ENCODE measurements at regions not wholly inside any gene's neighbourhood (a gene's known extent, or its start where the extent isn't known, plus 50 kb on each side); places are given as distances from the start of the nearest gene placed in this dataset.

DNA sequence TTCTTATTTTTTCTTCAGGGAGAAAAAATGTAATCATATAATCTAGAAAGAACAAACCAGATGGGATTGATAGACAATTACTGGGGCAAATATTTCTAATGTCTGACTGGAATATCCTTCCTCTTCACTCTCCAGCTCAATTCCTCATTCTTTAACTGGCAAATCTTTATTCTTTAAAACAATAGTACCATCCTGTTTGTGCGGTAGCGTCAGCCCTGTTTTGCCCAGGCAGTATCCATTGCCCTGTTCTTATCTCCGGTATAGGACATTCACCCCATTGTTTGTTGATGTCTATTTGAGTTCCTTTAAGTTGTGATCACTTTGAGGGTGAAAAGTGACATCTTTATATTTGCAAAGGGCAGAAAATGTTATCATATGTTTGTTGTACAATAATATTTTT is 185.4 kb downstream of the POSTN start:
- DNase-seq (ENCODE audit: low read depth) = no peak
- H3K4me3 ChIP-seq (ENCODE audit: low read depth, low read length) = no peak overlapping the region
- TF ChIP-seq, protein P1, sequence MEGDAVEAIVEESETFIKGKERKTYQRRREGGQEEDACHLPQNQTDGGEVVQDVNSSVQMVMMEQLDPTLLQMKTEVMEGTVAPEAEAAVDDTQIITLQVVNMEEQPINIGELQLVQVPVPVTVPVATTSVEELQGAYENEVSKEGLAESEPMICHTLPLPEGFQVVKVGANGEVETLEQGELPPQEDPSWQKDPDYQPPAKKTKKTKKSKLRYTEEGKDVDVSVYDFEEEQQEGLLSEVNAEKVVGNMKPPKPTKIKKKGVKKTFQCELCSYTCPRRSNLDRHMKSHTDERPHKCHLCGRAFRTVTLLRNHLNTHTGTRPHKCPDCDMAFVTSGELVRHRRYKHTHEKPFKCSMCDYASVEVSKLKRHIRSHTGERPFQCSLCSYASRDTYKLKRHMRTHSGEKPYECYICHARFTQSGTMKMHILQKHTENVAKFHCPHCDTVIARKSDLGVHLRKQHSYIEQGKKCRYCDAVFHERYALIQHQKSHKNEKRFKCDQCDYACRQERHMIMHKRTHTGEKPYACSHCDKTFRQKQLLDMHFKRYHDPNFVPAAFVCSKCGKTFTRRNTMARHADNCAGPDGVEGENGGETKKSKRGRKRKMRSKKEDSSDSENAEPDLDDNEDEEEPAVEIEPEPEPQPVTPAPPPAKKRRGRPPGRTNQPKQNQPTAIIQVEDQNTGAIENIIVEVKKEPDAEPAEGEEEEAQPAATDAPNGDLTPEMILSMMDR (conservative IDR thresholded peaks at IDR 0.05; ENCODE audit: low read depth, low read length) = no peak

DNA sequence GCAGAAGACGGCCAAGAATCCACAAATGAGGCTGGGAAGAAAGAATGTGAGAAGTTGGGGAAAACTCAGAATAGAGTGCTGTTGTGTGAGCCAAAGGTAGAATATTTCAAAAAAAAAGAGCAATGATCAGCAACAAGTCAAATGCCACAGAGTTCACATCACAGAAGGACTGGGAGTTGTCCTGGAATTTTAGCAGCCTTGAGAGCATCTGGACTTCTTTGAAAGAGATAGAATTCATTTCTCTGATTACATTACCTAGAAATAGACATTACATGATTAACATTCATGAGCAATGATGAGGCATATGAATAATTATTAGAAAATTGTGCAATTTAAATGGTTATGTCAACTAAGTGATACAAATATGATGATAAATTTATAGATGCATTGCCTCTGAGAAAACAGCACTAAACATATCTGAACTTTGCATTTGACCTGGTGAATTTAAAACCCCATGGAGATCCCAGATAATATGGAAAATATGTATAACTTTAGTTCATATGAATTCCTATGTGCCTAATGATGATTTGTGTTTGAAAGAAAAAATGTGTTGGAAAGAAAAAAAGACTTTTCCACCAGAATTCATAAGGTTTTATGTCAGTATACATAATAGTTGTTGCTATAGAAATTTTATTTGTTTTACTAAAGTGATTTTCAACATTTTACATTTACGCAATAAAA is 186.2 kb downstream of the POSTN start:
- H3K4me3 ChIP-seq (ENCODE audit: low read depth, low read length) = no peak overlapping the region
- TF ChIP-seq, protein P1 (conservative IDR thresholded peaks at IDR 0.05; ENCODE audit: low read depth, low read length) = no peak
- DNase-seq (ENCODE audit: low read depth) = no peak

DNA sequence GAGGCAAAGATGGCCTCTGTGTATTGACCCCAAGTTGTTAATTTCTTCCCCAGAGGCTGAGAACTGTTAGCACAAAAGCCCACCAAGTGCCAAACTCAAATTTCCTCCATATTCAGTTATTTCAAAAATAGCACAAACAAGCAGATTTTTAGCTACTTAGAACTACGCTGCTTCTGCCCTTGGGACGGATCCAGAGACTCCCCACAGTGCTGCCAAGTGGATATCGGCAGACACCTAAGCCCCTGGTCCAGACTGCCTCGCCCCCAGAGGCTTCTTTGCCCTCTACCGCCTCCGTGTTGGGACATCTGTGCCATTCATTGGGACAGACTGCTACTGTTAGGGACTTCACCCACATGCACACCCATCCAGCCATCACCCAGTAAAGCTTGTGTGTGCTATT is 188.3 kb downstream of the POSTN start:
- DNase-seq (ENCODE audit: low read depth) = no peak
- TF ChIP-seq, protein P1 (conservative IDR thresholded peaks at IDR 0.05; ENCODE audit: low read depth, low read length) = no peak
- H3K4me3 ChIP-seq (ENCODE audit: low read depth, low read length) = no peak overlapping the region

DNA sequence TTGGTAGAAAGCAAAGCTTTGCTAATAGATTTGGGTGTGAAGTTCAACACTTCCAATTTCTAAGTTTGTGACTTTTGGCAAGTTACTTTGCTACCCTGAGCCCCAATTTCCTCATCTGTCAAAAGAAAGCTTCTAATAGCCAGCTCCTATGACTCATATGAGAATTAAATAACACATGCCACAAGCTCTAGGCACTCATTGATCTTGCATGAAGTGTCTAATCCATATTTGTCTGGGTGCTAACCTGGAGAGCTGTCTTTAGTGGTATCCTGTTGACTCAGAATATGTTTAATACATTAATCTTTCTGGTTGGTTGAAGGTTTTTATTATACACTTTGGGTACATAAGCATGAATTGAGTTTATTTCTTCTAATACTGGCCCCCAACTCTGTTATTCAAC is 188.8 kb downstream of the POSTN start:
- TF ChIP-seq, protein P1 (conservative IDR thresholded peaks at IDR 0.05; ENCODE audit: low read depth, low read length) = no peak
- H3K4me3 ChIP-seq (ENCODE audit: low read depth, low read length) = no peak overlapping the region
- peak; percentile 24 for DNase-seq (ENCODE audit: low read depth)

DNA sequence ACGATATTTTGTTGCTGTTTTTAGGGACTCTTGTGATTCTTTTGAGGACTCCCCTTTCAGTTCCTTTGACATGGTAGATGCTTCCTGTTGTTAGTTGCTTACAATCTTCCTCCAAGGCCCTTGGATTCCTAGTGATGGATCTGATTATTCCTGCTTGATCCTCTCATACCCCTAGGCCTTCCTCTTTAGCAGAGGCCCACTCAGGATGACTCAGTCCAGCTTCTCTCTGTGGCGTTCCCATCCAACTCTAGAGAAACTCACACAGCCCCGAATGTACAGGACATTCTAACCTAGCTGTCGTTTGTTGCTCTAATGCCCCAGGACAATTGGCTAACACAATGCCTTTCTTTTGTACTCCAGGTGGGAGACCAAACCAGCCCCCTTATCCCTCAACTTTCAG is 191.4 kb downstream of the POSTN start:
- TF ChIP-seq, protein P1 (conservative IDR thresholded peaks at IDR 0.05; ENCODE audit: low read depth, low read length) = no peak
- no peak overlapping the region for H3K4me3 ChIP-seq (ENCODE audit: low read depth, low read length)
- no peak for DNase-seq (ENCODE audit: low read depth)

DNA sequence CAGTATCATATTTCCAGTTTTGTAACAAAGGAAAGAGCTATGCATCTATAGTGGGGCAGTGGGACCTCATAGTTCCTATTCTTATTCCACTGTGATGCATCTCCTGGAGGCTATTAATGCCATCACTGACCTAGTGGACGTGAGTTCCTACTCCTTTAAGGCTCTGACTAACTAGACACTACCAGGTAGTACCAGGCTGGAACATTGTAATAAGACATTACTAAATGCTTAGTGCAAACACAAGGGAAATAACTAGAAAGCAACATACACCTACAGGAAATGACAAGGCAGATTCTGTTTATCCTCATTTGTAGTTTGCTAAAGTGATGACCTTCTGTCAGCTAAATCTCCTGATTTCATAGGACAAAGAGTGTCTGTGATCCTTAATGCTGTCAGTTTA is 192.5 kb downstream of the POSTN start:
- peak; percentile 54 for DNase-seq (ENCODE audit: low read depth)
- TF ChIP-seq, protein P1 (conservative IDR thresholded peaks at IDR 0.05; ENCODE audit: low read depth, low read length) = no peak
- H3K4me3 ChIP-seq (ENCODE audit: low read depth, low read length) = no peak overlapping the region

Data from choroid plexus epithelial cell (primary cell).